HG02885 (cell line): ENCODE measurements at regions not wholly inside any gene's neighbourhood (a gene's known extent, or its start where the extent isn't known, plus 50 kb on each side); places are given as distances from the start of the nearest gene placed in this dataset.
"Not testable (repeated sequence)": the region's sequence is repeated elsewhere in the genome, so short reads cannot be mapped to it uniquely, and the experiment has no call there.

Experiments
- ATAC-seq: cut with Tn5 transposase; IDR thresholded peaks from one replicate; pipeline ENCODE4 v1.9.1; 2021; ENCODE audit warnings: mild to moderate bottlenecking; ENCODE audit not compliant: unreplicated experiment, poor library complexity

GRCh38 chr2:48209214-48209885 lies 105.1 kb upstream of the FOXN2 start:
- no peak for ATAC-seq

DNA sequence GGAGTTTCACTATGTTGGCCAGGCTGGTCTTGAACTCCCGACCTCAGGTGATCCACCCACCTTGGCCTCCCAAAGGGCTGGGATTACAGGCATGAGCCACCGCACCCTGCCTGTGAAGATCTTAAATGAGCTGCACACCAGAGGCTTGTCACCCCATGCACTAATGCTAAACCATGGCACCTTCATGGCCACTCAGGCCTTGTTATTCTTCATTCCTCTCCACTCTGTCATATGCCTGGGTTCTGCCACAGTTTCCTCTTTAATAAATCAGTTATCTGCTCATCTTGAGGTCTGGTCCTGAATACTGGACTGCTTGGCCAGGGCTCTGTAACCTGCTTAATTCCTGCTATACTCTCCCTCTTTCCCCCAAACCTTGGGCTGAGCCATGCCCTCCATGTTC lies 104.3 kb upstream of the FOXN2 start:
- no peak for ATAC-seq

- ATAC-seq, result no peak
These were observed 100.8 kb upstream of the FOXN2 start for GRCh38 chr2:48213646-48214045.

DNA sequence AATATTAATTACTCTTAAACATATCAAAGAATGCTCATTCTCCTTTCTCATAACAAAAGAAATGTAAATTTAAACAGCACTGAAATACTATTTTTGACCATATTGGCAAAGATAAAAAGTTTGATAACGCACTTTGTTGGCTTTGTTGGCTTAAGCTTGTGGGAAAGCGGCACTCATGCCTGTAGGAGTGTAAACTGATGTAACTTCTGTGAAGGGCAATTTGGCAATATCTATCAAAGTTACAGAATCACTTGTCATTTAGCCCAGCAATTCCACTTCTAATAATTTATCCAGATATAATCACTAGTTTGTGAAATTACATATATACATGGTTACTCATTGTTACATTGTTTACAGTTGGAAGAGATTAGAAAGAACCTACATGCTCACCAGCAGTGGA lies 96.3 kb upstream of the FOXN2 start:
- no peak for ATAC-seq

- ATAC-seq, result no peak
These were observed 95.3 kb upstream of the FOXN2 start for GRCh38 chr2:48219234-48219554.

DNA sequence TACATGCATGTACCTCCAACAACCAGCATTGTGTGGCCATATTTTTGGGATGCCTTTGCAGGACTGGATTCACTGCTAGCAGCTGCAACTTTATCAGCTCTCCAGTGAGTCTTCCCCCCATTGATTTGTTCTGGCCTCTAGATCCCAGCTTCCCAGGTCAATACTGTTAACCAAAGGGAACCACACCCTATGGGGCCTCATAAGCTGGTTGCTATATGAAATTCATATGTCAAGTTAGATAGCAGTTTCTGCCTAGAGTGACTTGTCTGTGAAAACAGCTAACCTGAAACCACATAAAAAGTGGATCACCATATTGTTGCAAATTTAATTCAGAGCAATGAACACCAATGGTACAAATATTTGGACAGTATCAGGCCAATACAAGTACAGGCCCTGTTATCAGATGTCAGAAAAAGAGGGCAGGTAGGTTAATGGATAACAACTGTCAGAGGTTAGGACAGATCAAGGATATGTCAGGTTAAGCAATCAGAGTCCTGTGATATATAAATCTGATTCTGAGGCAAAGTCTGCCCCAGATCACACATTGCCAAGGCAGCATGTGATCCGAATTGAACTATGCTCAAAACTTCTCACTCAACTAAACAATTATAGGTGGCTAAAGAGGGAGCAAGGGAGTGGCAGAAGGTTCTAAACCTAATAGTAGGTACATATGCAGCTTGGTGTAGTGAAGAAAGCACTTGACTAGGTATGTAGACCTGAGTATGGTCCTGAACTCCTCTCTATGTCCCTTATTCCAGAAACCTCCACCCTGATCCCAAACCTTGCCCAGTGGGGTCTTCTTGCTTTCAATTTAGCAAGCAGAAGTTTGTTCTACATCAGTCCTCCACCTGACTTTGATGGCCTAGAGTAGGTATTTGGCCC lies 94.7 kb upstream of the FOXN2 start:
- no peak for ATAC-seq

DNA sequence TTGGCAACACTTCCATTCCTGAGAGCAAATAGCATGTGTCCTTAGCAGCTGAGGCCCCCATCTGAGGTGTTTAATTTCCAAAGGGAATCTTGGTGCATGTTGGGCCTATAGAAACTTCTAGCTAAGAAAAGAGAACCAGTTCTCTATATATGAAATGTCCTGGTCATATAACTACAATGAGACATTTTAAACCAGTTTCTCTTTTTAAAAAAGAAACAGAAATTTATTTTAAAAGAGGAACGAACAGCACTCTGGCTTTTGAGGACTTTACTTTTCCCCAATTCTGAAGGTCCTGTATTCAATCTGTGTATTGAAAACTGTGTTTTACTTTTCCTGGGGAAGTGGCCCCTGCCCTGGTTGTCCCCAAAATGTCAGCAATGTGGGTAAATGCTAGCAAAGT lies 94.0 kb upstream of the FOXN2 start:
- ATAC-seq, result no peak

- ATAC-seq, result no peak
These were observed 92.5 kb upstream of the FOXN2 start for GRCh38 chr2:48221846-48222516.

DNA sequence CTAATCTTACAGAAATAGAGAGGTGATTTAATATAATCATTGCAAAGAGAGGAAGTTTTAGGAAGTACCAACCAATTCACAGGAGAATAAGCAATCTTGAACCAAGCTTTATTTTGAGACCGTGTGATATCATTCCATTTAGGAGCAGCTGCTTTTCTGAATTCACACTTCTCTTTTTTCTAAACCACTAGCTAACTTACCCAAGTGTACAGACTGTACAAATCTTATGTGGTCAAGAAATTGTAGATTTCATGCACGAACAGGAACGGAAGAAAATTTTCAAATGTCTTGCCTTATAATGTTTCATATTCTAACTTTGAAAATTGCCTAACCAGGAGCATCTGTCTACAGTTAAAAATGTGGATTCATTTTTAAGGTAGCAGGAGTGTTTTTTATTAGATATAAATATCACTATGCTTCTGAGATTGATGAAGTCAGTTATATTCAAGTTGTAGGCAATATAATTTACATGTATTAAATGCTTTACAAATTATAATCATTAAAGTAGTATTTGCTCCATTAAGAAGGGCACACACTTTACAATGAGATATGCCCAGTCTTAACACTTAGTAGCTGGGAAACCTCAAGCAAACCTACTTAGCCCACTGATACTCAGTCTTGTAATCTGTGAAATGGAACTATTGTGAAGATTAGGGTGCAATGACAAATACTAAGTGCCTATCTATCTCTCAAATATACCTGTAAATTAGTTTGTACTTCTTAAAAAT lies 86.7 kb upstream of the FOXN2 start:
- peak; percentile 91 for ATAC-seq

DNA sequence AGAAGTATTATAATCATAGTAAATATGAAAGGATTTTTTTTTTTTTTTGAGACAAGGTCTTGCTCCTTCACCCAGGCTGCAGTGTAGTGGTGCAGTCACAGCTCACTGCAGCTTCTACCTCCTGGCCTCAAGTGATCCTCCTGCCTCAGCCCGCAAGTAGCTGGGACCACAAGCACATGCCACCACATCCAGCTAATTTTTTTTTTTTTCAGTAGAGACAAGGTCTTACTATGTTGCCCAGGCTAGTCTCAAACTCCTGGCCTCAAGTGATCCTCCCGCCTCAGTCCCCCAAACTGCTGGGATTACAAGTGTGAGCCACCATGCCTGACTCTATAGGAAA lies 86.2 kb upstream of the FOXN2 start:
- peak; percentile 51 for ATAC-seq

- ATAC-seq, result no peak
These were observed 85.4 kb upstream of the FOXN2 start for GRCh38 chr2:48229063-48229462.

GRCh38 chr2:48230834-48231233 lies 83.6 kb upstream of the FOXN2 start:
- no peak for ATAC-seq

GRCh38 chr2:48232351-48232750 lies 82.1 kb upstream of the FOXN2 start:
- ATAC-seq, result no peak

GRCh38 chr2:48233005-48233404 lies 81.5 kb upstream of the FOXN2 start:
- ATAC-seq, result no peak

DNA sequence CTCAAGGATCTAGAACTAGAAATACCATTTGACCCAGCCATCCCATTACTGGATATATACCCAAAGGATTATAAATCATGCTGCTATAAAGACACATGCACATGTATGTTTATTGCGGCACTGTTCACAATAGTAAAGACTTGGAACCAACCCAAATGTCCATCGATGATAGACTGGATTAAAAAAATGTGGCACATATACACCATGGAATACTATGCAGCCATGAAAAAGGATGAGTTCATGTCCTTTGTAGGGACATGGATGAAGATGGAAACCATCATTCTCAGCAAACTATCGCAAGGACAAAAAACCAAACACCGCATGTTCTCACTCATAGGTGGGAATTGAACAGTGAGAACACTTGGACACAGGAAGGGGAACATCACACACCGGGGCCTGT lies 80.7 kb upstream of the FOXN2 start:
- ATAC-seq, result not testable (repeated sequence)

DNA sequence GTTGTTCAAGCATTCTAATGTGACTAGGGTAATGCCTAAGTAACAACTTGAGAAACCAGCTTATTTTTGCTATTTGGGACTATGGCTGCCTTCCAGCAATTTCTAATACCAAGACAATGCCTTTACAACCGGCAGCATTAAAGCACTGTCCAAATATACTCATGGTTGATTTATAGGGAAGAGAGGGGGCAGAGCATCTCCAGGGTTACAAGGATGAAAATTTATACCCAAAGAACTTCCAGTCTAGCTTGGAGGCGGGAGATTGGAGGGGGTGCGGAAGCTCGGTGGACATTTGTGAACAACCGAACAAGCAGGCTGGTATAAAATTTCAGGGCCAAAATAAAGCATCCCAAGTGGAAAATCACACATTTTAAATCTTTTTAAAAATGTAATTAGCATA lies 79.4 kb upstream of the FOXN2 start:
- ATAC-seq, result no peak

DNA sequence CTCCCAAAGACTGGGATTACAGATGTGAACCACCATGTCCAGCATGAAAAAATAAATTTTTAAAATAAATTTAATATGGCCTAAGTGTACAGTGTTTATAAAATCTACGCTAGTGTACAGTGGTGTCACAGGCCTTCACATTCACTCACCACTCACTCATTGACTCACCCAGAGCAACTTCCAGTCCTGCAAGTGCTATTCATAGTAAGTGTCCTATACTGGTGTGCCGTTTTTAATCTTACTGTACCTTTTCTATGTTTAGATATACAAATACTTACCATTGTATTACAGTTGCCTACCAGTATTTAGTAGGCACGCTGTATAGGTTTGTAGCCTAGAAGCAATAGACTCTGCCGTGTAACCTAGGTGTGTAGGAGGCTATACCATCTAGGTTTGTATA lies 76.1 kb upstream of the FOXN2 start:
- no peak for ATAC-seq

DNA sequence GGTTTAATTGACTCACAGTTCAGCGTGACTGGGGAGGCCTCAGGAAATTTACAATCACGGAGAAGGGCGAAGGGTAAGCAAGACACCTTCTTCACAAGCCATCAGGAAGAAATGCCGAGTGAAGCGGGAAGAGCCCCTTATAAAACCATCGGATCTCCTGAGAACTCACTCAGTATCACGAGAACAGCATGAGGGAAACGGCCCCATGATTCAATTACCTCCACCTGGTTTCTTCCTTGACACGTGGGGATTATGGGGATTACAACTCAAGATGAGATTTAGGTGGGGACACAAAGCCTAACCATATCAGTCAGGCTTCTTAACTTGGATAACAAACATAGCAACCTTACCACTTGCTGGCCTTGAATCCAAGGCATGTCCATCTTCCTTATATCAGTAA lies 73.6 kb upstream of the FOXN2 start:
- no peak for ATAC-seq

DNA sequence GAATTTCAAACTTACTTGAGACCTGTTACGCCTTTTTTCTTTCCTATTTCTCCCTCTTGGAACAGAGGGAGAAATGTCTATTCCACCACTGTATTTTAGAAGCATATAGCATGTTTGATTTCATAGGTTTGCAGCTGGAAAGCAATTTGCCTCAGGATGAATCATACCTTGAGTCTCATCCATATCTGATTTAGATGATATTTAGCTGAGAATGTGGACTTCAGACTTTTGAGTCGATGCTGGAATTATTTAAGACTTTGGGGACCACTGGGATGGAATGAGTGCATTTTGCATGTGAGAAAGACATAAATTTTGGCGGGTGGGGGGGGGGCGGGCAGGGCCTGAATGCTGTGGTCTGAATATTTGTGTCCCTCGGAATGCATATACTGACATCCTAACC lies 67.3 kb upstream of the FOXN2 start:
- no peak for ATAC-seq

- peak; percentile 90 for ATAC-seq
These were observed 66.1 kb upstream of the FOXN2 start for GRCh38 chr2:48248251-48248933.
